ENCODE measurements at regions not wholly inside any gene's neighbourhood (a gene's known extent, or its start where the extent isn't known, plus 50 kb on each side); places are given as distances from the start of the nearest gene placed in this dataset.
"Not testable (repeated sequence)": the region's sequence is repeated elsewhere in the genome, so short reads cannot be mapped to it uniquely, and the experiment has no call there.

DNA sequence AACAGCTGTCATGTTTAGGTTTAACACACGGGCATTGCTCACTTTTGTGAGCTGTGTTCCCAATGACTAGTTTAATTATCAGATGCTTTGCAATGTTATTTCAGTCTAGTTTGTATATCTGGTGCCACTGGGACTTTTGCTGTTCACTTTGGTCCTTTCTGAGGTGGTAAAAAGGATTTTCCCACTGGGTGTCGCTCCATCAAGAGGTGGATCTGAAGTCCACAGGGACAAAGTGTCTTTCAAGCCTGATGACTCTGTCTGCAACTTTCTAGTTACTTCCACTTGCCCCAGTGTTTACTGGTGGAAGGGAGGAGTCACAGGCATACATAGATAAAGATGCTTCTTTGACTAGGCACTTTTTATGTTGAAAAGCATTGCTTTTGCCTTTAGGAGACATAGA, 242.2 kb downstream of the HGF start:
- no peak for DNase-seq

- no peak for DNase-seq
Measured at GRCh38 chr7:81526971-81527370, 242.9 kb downstream of the HGF start.

GRCh38 chr7:81525841-81526240, 244.0 kb downstream of the HGF start:
- DNase-seq: no peak

- DNase-seq: no peak
Measured at GRCh38 chr7:81519886-81520285, 250.0 kb downstream of the HGF start.

- DNase-seq: no peak
Measured at GRCh38 chr7:81516898-81517297, 252.9 kb downstream of the HGF start.

GRCh38 chr7:81515009-81515408, 254.8 kb downstream of the HGF start:
- no peak for DNase-seq

DNA sequence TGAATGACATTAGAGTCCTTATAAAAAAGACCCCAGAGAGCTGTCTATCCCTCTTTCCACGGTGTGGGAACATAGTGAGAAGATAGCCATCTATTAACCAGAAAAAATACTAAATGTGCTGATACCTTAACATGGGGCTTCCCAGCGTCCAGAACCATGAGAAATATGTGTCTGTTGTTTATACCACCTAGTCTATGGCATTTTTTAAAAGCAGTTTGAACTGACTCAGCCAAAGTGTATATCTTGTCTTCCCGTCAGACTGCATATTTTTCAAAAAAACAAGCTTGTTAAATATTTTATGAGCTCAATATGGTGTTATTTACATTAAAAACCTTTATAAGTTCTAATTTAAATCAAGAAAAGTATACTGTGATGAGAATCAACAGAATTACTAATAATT, 255.3 kb downstream of the HGF start:
- no peak for DNase-seq

- no peak for DNase-seq
Measured at GRCh38 chr7:81510122-81510521, 259.7 kb downstream of the HGF start.

GRCh38 chr7:81507221-81507620, 262.6 kb downstream of the HGF start:
- no peak for DNase-seq

DNA sequence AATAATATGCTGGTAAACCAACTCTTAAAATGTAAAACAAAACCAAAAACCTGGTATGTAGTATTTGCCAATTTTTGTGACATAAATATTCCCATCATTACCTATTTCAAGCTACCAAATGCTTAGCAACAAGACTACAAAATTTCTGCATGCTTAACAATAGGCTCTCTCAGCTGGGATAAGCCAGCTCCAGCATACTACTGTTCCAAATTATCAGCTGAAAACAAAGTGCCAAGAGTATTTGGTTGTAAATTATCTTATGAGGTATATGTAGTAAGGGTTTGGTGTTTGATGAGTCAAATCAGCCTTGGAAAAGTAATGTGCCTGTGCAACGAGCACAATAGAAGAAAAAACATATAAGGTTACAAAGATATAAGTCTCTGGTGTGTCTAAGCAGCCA, 263.2 kb downstream of the HGF start:
- DNase-seq: no peak

- DNase-seq: no peak
Measured at GRCh38 chr7:81503771-81504170, 266.1 kb downstream of the HGF start.

DNA sequence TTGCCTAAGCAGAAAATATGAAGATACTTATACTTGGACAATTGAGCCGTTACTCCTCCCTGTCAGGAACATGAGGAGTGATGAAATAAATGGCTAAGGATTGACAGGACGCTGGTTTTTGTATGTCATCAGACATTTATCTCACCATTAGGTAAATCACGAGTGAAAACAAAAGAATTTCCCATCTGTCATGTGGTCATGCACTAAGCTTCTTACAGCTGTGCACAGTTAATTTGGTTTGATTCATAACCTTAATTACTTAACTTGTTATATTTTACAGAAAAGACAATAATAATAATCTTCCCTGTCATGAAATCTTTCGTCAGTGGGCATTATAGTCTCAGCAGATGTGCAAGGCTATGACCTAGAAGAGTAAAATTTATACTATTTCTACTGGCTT, 266.5 kb downstream of the HGF start:
- DNase-seq: no peak

DNA sequence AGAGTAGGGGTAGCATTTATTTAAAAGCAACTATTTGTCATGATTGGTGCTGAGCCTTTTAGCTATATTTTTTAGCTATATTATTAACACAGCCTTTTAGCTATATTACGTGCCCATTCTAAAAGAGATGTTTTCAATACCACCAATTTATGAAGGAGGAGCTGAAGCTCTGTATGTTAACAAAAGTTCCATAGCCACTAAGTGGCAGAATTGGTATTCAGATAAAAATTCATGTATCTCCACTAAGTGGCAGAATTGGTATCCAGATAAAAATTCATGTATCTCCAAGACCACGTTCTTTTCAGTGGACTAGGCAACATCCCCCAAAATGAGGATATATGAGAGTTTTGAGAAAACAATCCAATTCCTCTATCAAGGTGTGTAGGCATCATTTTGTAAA, 268.6 kb downstream of the HGF start:
- DNase-seq: no peak

DNA sequence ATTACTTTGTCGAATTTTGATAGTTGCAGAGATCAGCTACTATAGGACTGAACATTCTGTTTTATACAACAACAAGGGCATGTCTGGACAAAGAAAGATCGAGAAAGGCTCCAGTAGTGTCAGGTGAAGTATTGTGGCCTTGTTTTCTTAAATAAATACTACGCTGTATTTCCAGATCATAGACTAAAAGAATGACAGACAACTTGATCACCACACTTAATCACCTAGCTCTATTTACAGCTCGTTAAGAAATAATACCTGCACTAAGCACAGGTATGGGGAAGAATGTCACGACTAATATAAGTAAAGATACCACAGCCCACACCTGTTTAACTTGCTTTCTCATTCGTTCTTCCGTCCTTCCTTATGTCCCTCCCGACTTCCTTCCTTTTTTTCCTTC, 269.2 kb downstream of the HGF start:
- no peak for DNase-seq

DNA sequence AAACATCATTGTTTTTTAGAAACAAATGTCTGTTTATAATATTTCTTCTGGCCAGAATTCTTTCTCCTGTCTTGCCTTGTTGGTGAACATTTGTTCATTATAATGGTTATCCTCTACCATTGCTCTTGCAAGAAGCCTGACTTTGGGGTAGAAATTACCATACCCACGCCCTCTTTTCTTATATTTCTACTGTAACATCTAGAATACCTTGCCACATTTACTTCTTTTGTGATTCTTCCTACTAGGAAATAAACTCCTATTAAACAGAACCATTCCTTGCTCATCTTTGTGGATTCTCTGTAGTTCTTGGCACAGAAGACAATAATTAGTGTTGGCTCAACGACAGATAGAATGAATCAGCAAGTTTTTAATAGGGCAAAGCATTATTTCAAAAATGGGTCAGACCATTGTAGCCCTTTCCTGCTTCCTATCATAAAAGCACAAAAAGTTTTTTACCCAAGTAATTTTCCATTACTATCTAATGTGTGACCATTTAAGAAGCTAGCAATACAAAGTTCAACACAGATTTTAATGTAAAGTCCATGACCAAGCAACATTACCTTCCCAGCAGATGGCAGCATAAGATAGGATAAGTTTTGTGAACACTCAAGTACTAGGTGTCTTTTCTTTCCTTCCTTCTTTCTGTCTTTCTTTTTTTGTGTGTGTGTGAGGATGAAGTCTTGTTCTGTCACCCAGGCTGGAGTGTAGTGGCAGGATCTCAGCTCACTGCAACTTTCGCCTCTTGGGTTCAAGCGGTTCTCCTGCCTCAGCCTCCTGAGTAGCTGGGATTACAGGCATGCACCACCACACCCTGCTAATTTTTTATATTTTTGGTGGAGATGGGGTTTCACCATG, 270.4 kb downstream of the HGF start:
- peak; percentile 51 for DNase-seq

DNA sequence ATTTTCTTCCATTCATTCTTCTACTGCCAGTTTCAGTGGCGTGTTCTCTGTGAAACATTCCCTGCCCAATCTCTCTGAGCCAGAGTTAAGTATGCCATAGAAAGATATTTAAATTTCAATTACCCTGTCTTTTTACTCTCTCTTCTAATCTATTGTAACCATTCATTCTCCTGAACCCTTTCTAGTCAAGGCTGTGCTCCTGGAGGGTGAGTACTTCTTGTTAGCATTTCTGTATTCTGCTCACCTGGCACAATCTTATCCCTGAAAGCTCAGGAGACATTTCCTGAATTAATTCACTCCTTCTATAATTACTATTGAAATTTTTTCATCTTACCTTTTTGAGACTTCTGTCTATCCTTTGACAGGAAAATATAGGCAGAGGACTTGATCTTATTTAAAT, 271.7 kb downstream of the HGF start:
- no peak for DNase-seq

DNA sequence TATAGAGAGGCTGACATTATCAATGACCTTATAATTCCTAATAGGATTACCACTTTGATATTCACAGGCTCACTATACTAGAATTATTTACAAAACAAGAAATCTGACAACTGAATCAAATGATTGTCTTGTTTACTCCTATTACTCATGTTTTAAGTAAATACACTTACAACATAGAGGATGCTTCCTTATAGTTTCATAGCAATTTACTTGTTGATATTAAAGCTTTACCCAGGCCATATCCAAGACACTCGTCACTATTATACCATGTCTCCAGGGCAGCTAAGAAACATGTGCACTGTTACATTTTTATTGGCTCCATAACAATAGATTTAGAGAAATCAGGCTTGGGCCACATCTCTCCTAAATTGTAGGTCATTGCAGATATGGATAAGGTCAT, 276.9 kb downstream of the HGF start:
- DNase-seq: no peak

- DNase-seq: no peak
Measured at GRCh38 chr7:81492240-81492639, 277.6 kb downstream of the HGF start.

GRCh38 chr7:81491573-81491972, 278.3 kb downstream of the HGF start:
- no peak for DNase-seq

GRCh38 chr7:81488210-81488609, 281.6 kb downstream of the HGF start:
- DNase-seq: no peak

- no peak for DNase-seq
Measured at GRCh38 chr7:81487516-81487915, 282.3 kb downstream of the HGF start.

DNA sequence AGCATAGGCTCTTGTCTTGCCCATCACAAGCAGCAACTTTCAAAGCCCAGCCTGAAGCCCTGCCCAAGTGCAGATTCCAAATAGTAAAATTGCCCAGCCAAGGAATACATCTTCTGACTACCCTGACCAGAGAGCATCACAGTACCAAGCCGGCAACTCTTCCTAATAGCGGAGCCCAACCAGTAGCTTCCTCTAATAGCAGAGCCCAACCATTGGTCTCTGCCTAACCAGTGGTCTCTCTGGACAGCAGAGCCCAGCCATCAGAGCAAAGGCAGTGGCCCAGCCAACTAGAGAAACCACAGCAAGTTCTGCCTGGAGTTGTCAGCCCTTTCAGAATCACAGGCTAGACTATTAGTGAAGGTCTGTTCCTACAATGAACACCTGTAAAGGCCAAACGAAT, 285.6 kb downstream of the HGF start:
- no peak for DNase-seq

GRCh38 chr7:81482600-81483186, 287.2 kb downstream of the HGF start:
- no peak for DNase-seq

- no peak for DNase-seq
Measured at GRCh38 chr7:81478664-81479063, 291.2 kb downstream of the HGF start.

DNA sequence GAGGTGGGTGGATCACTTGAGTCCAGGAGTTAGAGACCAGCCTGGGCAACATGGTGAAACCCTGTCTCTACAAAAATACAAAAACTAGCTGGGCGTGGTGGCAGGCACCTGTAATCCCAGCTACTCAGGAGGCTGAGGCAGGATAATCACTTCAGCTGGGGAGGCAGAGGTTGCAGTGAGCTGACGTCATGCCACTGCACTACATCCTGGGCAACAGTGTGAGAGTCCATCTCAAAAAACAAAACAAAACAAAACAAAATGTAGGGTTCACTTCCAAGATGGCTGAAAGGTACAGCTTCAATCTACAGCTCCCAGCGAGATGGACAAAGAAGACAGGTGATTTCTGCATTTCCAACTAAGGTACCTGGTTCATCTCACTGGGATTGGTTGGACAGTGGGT, 291.6 kb downstream of the HGF start:
- DNase-seq: not testable (repeated sequence)
